ENCODE measurements at regions not wholly inside any gene's neighbourhood (a gene's known extent, or its start where the extent isn't known, plus 50 kb on each side); places are given as distances from the start of the nearest gene placed in this dataset.

DNA sequence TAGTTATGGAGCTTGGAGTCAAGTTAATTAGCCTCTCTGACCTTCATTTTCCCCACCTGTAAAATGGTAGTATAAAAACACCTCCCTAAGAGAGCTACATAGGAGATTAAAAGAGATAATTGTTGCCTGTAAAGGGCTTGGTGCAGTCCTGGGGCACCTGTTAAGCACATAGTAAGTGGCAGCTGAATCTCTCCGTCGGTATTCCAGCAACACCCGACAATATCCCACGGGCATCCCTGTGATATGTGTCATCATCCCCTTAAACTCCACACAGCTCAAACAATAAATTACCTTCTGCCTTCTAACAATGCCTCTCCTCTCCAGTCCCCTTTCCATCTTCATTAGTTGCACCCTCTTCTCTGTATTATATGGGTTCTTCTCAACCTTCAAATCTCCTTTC, 121.5 kb downstream of the C11orf91 start:
- TF ChIP-seq POLR2A (IDR thresholded peaks at IDR 0.05) = no peak
- TF ChIP-seq, protein P1, sequence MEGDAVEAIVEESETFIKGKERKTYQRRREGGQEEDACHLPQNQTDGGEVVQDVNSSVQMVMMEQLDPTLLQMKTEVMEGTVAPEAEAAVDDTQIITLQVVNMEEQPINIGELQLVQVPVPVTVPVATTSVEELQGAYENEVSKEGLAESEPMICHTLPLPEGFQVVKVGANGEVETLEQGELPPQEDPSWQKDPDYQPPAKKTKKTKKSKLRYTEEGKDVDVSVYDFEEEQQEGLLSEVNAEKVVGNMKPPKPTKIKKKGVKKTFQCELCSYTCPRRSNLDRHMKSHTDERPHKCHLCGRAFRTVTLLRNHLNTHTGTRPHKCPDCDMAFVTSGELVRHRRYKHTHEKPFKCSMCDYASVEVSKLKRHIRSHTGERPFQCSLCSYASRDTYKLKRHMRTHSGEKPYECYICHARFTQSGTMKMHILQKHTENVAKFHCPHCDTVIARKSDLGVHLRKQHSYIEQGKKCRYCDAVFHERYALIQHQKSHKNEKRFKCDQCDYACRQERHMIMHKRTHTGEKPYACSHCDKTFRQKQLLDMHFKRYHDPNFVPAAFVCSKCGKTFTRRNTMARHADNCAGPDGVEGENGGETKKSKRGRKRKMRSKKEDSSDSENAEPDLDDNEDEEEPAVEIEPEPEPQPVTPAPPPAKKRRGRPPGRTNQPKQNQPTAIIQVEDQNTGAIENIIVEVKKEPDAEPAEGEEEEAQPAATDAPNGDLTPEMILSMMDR (IDR thresholded peaks at IDR 0.05) = no peak
- H3K4me1 ChIP-seq = no peaks in the 10 kb centered on the region
- WGBS, 2 donors = 93 to 96% methylated on average over 4 of the region's 4 CpGs
- H3K4me3 ChIP-seq = no peak overlapping the region
- H3K9me3 ChIP-seq = no peaks in the 10 kb centered on the region
- H3K27ac ChIP-seq = no peak overlapping the region
- intact Hi-C loops (cut with DNase I; ENCODE audit: low total_unique reads) = no loop called here
- H3K27me3 ChIP-seq = no peaks in the 10 kb centered on the region
- DNase-seq = no peak
- no peaks in the 10 kb centered on the region for H3K36me3 ChIP-seq (ENCODE audit: low read depth, missing control alignments)

DNA sequence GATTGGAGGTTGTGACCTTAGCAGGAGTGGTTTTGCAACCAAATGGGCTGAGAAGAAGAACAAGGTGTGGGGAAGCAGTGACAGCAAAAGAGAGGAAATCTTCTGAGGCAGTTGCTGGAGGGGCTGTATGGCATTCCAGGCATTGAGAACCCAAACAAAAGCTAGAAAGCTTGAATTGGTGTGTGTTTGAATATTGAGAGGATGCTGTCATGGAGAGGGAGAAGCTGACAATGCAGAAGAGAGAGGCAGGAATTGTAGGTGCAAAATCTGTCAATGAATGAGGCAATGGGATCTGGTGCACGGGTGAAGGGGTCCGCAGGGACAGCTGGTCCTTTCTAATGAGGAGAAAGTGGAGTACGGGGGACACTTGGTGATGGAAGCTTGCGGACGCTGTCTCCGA, 123.4 kb downstream of the C11orf91 start:
- Histone ChIP-seq H3K36me3 (ENCODE audit: low read depth, missing control alignments) (no peaks in the 10 kb centered on the region), H3K4me1 (no peaks in the 10 kb centered on the region), H3K27me3 (no peaks in the 10 kb centered on the region), H3K9me3 (no peaks in the 10 kb centered on the region), H3K27ac (no peak overlapping the region), H3K4me3 (no peak overlapping the region)
- TF ChIP-seq, protein P1 (IDR thresholded peaks at IDR 0.05) = no peak
- no peak for TF ChIP-seq POLR2A (IDR thresholded peaks at IDR 0.05)
- WGBS, 2 donors = 90 to 92% methylated on average over 6 of the region's 6 CpGs
- intact Hi-C loops (cut with DNase I; ENCODE audit: low total_unique reads) = no loop called here
- DNase-seq = no peak

DNA sequence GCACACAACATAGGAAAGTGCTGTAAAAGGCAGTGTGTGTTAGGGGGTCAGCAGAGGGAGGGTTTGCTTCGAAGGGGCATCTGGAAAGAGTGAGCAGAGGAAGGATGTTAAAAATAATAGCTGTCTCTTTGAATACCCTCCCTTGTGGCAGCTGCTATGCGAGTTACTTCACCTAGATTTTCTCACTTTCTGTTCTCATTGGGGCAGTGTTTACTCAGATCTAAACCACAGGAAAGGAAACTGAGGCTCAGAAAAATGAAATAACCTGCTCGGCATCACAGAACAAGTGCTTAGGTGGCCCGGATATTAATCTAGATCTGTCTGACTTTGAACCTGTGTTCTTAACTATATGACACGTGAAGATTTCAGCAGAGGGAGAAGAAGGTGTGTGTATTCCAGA, 125.3 kb downstream of the C11orf91 start:
- intact Hi-C loops (cut with DNase I; ENCODE audit: low total_unique reads) = no loop called here
- H3K36me3 ChIP-seq (ENCODE audit: low read depth, missing control alignments) = no peaks in the 10 kb centered on the region
- H3K4me1 ChIP-seq = no peaks in the 10 kb centered on the region
- no peaks in the 10 kb centered on the region for H3K27me3 ChIP-seq
- 73 to 82% methylated on average over 5 of the region's 5 CpGs for WGBS, 2 donors
- H3K4me3 ChIP-seq = no peak overlapping the region
- no peaks in the 10 kb centered on the region for H3K9me3 ChIP-seq
- TF ChIP-seq POLR2A (IDR thresholded peaks at IDR 0.05) = no peak
- TF ChIP-seq, protein P1 (IDR thresholded peaks at IDR 0.05) = no peak
- H3K27ac ChIP-seq = no peak overlapping the region
- DNase-seq = no peak

DNA sequence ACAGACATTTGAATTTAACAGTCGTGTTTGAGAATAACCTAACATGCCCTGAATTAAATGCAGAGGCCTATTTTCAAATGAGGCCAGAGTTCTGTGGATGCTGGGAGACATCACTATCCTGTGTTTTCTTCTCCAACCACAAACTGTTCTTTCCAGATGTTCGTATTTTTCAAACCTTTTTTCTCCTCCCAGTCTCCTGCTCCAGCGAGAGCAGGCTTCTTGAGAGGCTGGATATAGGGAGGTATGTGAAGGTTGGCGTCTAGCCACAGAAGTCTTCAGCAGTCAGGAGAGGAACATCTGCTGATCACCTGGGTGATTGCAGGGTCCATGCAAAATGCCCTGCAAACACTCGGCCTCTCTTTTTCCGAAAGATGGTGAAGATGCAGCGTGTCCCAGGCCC, 126.3 kb downstream of the C11orf91 start:
- 63 to 65% methylated on average over 7 of the region's 7 CpGs for WGBS, 2 donors
- DNase-seq = no peak
- intact Hi-C loops (cut with DNase I; ENCODE audit: low total_unique reads) = no loop called here
- Histone ChIP-seq H3K36me3 (ENCODE audit: low read depth, missing control alignments) (no peaks in the 10 kb centered on the region), H3K27me3 (no peaks in the 10 kb centered on the region), H3K9me3 (no peaks in the 10 kb centered on the region), H3K27ac (no peak overlapping the region), H3K4me3 (no peak overlapping the region), H3K4me1 (no peaks in the 10 kb centered on the region)
- no peak for TF ChIP-seq POLR2A (IDR thresholded peaks at IDR 0.05)
- TF ChIP-seq, protein P1 (IDR thresholded peaks at IDR 0.05) = no peak

DNA sequence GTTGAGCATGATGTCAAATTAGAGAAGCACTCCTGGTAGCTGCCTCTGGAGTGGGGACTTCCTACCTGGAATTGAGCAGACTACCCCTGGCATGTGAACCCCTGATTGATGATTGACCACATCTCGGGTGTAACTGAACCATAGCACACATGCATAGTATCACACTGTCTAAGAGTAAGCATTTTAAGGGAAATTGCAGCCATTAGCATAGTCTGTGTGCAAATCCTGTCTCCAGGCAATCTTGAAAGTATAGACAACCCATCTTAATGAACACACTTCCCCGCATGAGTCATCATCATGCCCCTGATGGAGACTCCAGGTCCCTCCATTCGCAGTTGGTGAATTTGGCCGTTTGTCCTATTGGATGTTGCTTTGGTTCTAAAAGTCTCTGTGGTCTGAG, 131.3 kb downstream of the C11orf91 start:
- intact Hi-C loops (cut with DNase I; ENCODE audit: low total_unique reads) = no loop called here
- no peak for TF ChIP-seq POLR2A (IDR thresholded peaks at IDR 0.05)
- TF ChIP-seq, protein P1 (IDR thresholded peaks at IDR 0.05) = no peak
- 94 to 100% methylated on average over 4 of the region's 4 CpGs for WGBS, 2 donors
- Histone ChIP-seq H3K36me3 (ENCODE audit: low read depth, missing control alignments) (no peaks in the 10 kb centered on the region), H3K9me3 (no peaks in the 10 kb centered on the region), H3K27ac (no peak overlapping the region), H3K4me3 (no peak overlapping the region), H3K27me3 (no peaks in the 10 kb centered on the region), H3K4me1 (peaks cover 3% of the 10 kb centered on the region)
- no peak for DNase-seq

Measured in testis (tissue), 2 donors.